HG02938 (cell line): ENCODE measurements at regions not wholly inside any gene's neighbourhood (a gene's known extent, or its start where the extent isn't known, plus 50 kb on each side); places are given as distances from the start of the nearest gene placed in this dataset.

ENCODE experiments used
- ATAC-seq: cut with Tn5 transposase; IDR thresholded peaks from one replicate; pipeline ENCODE4 v1.9.1; 2021; ENCODE audit warnings: mild to moderate bottlenecking, moderate library complexity; ENCODE audit not compliant: unreplicated experiment

- no peak for ATAC-seq
These were observed 134.2 kb upstream of the AKR1E2 start for GRCh38 chr10:4691776-4692175.

- no peak for ATAC-seq
These were observed 134.7 kb upstream of the AKR1E2 start for GRCh38 chr10:4691301-4691700.

DNA sequence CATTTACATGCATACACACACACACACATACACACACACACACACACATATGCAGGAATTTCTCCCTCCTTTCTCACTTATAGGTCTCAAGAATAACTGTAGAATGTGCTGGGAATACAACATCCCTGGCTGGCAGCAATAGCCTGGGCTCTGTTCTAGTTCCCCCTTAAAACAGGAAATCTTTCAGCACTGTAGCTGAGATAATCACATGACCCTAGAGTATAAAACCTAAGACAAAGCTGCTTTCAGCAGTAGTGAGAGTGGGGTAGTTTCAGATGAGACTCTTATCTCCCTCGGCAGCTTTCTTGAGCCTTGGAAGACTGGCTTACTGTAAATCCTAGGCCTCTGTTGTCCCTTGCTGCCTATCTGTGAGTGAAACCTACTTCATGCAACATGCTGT lies 137.4 kb upstream of the AKR1E2 start:
- no peak for ATAC-seq

- no peak for ATAC-seq
These were observed 137.8 kb upstream of the AKR1E2 start for GRCh38 chr10:4688168-4688567.

DNA sequence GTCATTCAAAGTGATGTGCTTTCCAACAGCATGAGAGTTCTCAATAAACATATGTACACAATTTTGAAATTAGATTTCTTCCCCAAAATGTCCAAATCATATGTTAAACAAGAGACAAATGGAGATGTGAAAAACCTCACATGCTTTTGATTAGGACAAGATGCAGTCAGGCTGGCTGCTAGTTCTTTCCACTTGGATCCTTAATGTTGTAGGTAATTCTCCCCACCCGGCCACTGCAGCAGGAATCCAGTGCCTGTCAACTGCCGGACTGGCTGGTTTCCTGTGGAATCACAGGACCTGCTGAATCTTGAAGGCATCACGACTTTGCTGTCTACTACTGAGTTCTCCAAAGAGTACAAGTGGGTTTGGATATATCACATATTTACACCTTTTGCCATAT lies 138.6 kb upstream of the AKR1E2 start:
- no peak for ATAC-seq

DNA sequence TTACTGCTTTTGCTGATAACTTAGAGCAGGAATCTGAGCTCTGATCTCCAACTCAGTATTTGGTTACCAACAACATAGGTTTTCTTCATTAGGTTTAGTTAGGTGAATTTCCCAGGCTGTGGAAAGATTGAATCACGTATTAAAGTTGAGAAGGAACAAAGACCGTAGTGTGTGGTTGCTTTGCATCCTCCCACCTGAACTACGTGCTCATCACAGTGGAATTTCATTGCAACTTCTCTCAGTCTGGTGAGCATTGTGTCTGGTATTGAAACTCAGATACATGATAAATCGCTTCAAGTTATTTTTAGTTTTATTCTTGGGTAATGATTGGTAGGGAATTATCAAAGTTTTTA lies 139.4 kb upstream of the AKR1E2 start:
- no peak for ATAC-seq

GRCh38 chr10:4685904-4686643 lies 139.9 kb upstream of the AKR1E2 start:
- no peak for ATAC-seq

GRCh38 chr10:4685491-4685890 lies 140.5 kb upstream of the AKR1E2 start:
- no peak for ATAC-seq

DNA sequence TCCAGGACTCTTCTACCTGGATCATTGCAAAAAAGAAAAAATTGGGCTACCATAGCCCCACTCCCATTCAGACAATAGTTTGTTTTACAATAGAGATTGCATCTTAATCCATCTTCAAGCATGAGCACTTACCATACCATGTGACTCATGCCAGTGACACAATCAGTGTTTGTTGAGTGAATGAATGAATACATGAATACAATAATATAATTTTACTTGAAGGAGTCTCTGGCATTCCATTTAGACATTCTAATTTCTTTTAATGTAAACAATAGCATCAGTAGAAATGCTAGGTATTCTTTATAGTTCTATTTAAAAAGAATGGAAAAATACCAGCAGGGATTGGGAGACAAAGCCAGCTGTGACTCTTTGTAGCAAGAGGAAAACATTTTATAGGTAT lies 141.6 kb upstream of the AKR1E2 start:
- ATAC-seq = no peak

DNA sequence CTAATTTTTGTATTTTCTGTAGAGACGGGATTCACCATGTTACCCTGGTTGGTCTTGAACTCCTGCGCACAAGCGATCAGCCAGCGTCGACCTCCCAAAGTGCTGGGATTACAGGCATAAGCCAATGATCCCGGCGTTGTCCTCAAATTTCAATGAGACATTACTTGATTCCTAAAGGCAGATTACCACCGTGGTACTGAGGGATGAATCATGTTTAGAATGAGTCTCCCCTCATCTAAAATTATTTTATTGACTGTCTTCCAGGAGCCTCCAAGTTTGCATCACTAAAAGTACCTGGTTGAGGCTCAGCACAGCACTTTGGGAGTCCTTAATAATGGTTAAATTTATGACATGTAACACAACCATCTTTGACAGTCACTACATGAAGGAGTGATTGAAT lies 142.2 kb upstream of the AKR1E2 start:
- ATAC-seq = no peak

- no peak for ATAC-seq
These were observed 142.9 kb upstream of the AKR1E2 start for GRCh38 chr10:4683137-4683536.

- no peak for ATAC-seq
These were observed 146.9 kb upstream of the AKR1E2 start for GRCh38 chr10:4678951-4679671.

DNA sequence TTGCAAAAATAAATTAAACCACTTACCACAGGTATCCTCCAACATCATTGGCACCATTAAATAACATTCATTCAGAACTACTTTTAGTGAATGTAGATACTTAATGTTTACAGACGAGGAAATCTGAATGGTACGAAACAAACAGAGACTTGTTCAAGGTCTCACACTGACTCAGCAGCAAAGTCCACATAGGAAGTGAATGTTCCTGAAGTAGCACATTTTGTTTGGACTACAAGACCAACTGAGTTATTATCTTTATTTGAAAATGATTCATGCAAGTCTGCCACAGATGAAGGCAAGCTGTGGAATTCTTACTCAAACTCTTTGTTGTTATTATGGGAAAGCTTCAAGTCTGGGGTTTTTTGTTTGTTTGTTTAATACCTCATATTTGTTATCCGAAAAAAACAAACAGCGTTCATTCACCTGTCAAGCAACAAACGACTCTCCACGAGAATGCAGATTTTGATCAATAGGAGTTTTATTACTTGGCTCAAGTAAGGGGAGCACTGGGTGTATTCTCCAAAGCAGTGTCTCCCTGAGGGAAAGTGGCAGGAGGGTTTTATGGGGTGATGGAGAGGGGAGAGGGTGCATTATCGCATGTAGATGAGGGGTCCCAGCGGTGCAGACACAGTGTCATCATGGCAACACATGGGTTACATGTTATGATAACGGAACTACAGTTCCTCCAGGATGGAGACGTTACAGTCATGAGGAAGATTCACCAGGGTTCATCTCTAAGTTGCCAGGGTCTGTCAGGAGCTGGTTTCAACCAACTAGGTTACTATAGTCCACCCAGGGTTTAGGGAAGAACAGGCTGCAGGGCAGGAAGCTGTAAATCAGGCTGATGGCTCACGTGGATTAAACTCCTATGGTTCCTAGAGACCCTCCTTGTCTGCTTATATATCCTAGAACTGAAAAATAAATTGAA lies 147.7 kb upstream of the AKR1E2 start:
- ATAC-seq = no peak

DNA sequence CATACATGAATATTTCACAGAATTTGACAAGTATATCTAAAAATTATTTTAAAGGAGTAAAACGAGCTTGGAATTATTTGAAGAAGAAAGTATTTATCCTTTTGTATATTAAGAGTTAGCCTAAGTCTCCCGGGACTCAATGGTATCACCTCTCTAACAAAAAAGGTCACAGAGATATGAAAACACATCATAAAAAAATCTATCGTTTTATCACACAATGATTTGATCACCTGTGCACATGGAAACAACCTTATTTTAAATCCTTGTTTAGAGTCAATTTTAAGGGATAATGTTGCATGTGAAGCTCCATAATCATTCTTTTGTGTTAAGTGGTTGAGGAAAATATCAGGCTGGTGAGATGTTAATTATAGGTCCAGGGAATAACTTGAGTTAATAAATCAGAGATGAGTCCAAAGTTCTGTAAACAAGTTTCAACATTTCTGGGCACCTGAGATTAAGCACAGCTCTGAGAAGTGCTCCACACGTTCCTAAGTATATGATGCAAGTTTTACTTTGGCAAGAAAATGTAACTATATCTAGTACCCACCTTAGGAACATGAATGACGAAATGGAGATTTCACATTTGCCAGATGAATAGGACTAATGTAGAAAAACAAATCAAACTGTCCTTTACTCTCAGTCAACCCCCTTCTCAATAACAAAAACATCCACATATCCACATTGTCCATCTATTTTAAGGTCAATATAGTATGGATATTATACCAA lies 148.5 kb upstream of the AKR1E2 start:
- ATAC-seq = no peak

DNA sequence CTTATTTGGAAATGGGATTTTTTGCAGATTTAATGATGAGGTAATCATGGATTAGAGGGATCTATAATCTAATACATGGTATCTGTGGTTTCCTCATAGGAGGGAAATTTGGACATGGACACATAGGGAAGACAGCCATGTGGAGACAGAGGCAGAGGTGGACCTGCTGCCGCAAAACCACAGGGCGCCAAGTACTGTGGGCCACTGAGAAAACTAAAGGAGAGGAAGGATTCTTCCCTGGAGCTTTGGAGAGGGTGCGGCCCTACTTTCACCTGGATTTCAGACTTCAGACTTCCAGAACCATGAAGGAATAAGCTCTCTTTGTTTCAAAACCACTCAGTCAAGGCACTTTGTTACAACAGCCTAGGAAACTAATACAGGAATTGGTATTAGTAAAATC lies 149.4 kb upstream of the AKR1E2 start:
- ATAC-seq = no peak

DNA sequence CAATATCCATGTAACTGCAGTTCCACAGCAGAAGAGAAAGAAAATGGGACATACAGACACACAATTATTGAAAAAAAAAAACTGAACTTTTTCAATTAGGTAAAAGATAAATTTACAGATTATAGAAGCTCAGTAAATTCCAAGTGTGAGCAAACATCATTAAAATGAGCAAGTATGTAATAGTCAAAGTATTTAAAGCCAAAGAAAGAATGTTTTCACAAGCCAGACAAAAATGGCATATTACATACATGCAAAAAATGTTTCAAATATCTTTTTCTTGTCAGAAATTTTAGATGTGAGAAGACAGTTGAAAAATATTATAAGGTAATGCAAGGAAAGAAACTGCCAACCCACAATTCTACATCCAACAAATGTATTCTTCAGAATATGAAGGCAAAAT lies 150.2 kb upstream of the AKR1E2 start:
- ATAC-seq = no peak

DNA sequence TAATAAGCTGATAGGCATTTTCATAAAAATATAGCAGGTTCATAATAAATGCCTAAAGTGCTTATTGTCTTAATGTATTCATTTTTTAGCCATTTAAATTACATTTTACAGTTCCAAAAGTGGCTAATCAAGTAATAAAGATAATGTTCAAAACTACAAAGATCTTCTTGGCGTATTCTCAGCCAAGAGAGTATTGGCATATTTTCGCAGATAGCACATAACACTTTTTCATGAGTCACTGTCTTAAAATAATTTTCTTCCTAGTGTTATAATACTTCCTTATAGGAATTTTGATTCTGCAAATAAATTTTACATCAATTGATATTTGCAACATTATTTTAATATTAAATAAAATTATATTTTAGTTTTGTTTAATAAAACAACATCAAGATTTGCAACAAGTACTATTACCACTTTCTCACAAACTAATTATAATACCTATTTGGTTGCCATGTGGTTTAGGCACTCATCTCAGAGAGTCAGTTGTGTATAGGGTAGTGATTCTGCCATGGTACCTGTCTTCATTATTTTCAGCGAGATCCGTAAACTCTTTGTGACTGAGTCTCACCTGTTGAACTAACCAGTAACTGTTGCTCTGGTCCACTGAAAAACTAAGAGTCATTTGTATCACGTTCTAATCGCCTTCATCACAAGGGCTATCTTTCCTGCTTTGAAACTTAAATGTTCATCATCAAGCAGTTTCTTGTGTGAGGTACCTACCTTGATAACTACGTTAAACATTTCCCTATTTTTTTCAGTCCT lies 152.5 kb upstream of the AKR1E2 start:
- no peak for ATAC-seq

GRCh38 chr10:4672201-4672600 lies 153.8 kb upstream of the AKR1E2 start:
- ATAC-seq = no peak

DNA sequence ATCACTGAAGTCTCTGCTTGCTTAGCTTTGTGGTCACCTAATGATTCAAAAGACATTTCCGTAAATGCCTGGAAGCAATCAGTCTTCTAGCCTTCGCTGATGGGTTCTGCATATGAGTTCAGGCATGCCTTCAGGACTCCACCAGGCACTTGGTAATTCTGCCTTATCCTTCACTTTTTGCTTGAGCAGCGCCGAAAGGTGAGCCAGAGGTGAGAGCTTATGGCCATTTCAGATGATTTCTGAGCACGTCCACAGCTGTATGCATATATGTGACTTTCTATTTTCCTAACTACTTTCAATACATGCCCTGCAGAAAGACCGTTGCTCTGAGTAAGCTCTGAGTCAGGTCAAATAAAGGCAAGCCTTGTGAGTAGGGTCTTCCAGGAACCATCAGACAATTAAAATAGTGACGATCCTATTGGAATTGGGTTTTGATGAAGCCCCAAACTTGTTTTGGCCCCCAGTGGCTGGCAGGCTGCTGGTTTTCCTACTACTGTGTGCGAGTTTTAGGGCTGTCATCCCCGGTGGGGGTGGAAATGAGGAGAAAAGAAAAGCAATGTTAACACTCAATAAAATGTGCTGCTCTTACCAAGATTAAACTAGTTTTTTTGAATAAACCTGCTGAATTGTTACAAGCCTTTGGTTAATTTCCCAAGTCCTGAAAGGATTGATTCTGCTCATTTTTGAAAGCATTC lies 154.4 kb upstream of the AKR1E2 start:
- ATAC-seq = no peak

DNA sequence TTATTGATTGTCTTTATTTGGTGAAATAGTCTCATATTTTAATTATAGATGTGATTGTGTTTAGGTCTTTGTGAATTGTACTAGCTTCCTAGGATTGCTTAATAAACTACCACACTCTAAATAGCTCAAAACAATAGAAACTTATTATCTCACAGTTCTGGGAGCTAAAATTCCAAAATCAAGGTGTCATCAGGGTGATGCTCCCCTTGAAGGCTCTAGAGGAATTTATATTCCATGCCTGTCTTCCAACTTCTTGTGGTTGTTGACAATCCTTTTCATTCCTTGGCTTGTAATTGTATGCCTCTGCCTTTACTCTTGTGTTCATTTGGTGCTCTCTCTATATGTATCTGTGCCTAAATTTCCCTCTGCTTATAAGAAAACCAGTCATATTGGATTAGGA lies 155.3 kb upstream of the AKR1E2 start:
- no peak for ATAC-seq
